Uterus (tissue), 3 donors: ENCODE measurements at regions not wholly inside any gene's neighbourhood (a gene's known extent, or its start where the extent isn't known, plus 50 kb on each side); places are given as distances from the start of the nearest gene placed in this dataset.

ENCODE experiments used
- DNase-seq, 2 donors: peaks; one replicate each; pipeline ENCODE4 v3.0.0-alpha.2; 2019 to 2020
- H3K27ac ChIP-seq, 2 donors: fragments of 200-600 bp; sonication (generic); 1 replicate in 1 of 2; 2 replicates in 1 of 2; pipeline ENCODE4 v1.5.1; 2016 to 2018
- H3K27me3 ChIP-seq, 2 donors: fragments of 200-600 bp; sonication (generic); one replicate each; pipeline ENCODE4 v1.5.1; 2018 to 2019; ENCODE audit warnings: control low read depth in 1 of 2
- H3K36me3 ChIP-seq, 2 donors: fragments of 200-600 bp; sonication (generic); one replicate each; pipeline ENCODE4 v1.5.1; 2019; ENCODE audit warnings: control low read depth in 1 of 2
- H3K4me1 ChIP-seq, 2 donors: fragments of 200-600 bp; sonication (generic); one replicate each; pipeline ENCODE4 v1.5.1; 2018 to 2019; ENCODE audit warnings: control low read depth in 1 of 2
- H3K4me3 ChIP-seq, 2 donors: fragments of 200-600 bp; sonication (generic); 1 replicate in 1 of 2; 2 replicates in 1 of 2; pipeline ENCODE4 v1.5.1; 2018 to 2019; ENCODE audit warnings: mild to moderate bottlenecking in 1 of 2
- H3K9me3 ChIP-seq, 2 donors: fragments of 200-600 bp; sonication (generic); one replicate each; pipeline ENCODE4 v1.5.1; 2019; ENCODE audit warnings: control low read depth in 1 of 2
- CTCF ChIP-seq, 4 experiments: fragments of 200-600 bp in 2 of 4; fragments of 450-650 bp in 2 of 4; sonication (generic) in 2 of 4; IDR thresholded peaks; one replicate each; pipeline ENCODE4 v1.5.1; 2016 to 2019; ENCODE audit warnings: antibody characterized with exemption in 4 of 4, mild to moderate bottlenecking in 2 of 4, moderate library complexity in 1 of 4
- POLR2A ChIP-seq, 2 donors: fragments of 450-650 bp; IDR thresholded peaks; one replicate each; pipeline ENCODE4 v1.6.1; 2016; ENCODE audit warnings: antibody characterized with exemption in 2 of 2, mild to moderate bottlenecking in 1 of 2, moderate library complexity in 1 of 2
- intact Hi-C: fragments of 100-400 bp; cut with DNase I; formaldehyde crosslinking; loops from one replicate; pipeline ENCODE4 v1.15.1; 2023; ENCODE audit warnings: low total_unique reads
- donor health status: DM: yes; HTN: yes; CAD: no.

- Histone ChIP-seq H3K36me3 (no peaks in the 10 kb centered on the region), H3K27ac (no peak overlapping the region), H3K27me3 (no peaks in the 10 kb centered on the region), H3K4me3 (no peak overlapping the region), H3K4me1 (no peaks in the 10 kb centered on the region), H3K9me3 (no peaks in the 10 kb centered on the region)
- intact Hi-C loops: no loop called here
- no peak for DNase-seq
- TF ChIP-seq CTCF (IDR thresholded peaks at IDR 0.05) (no peak), POLR2A (IDR thresholded peaks at IDR 0.05) (no peak)
These were observed 198.1 kb downstream of the C9orf50 start for GRCh38 chr9:129422843-129423192.

GRCh38 chr9:129422032-129422842, 198.7 kb downstream of the C9orf50 start:
- intact Hi-C loops: no loop called here
- Histone ChIP-seq H3K4me3 (no peak overlapping the region), H3K27me3 (no peaks in the 10 kb centered on the region), H3K9me3 (no peaks in the 10 kb centered on the region), H3K36me3 (no peaks in the 10 kb centered on the region), H3K27ac (no peak overlapping the region), H3K4me1 (no peaks in the 10 kb centered on the region)
- no peak for DNase-seq
- no peak for TF ChIP-seq POLR2A (IDR thresholded peaks at IDR 0.05)
- no peak for TF ChIP-seq CTCF (IDR thresholded peaks at IDR 0.05)

GRCh38 chr9:129421371-129421770, 199.5 kb downstream of the C9orf50 start:
- TF ChIP-seq POLR2A (IDR thresholded peaks at IDR 0.05): no peak
- TF ChIP-seq CTCF (IDR thresholded peaks at IDR 0.05): no peak
- DNase-seq: no peak
- Histone ChIP-seq H3K4me1 (no peaks in the 10 kb centered on the region), H3K27ac (no peak overlapping the region), H3K4me3 (no peak overlapping the region), H3K27me3 (no peaks in the 10 kb centered on the region), H3K9me3 (no peaks in the 10 kb centered on the region), H3K36me3 (no peaks in the 10 kb centered on the region)
- intact Hi-C loops: no loop called here

GRCh38 chr9:129420721-129421120, 200.2 kb downstream of the C9orf50 start:
- H3K36me3 ChIP-seq: no peaks in the 10 kb centered on the region
- no peak overlapping the region for H3K4me3 ChIP-seq
- no peak for DNase-seq
- no peaks in the 10 kb centered on the region for H3K4me1 ChIP-seq
- intact Hi-C loops: no loop called here
- H3K27ac ChIP-seq: no peak overlapping the region
- no peaks in the 10 kb centered on the region for H3K9me3 ChIP-seq
- TF ChIP-seq POLR2A (IDR thresholded peaks at IDR 0.05) (no peak), CTCF (IDR thresholded peaks at IDR 0.05) (no peak)
- no peaks in the 10 kb centered on the region for H3K27me3 ChIP-seq

- Histone ChIP-seq H3K4me1 (peaks cover 0 to 3% of the 10 kb centered on the region in 2 donors), H3K9me3 (no peaks in the 10 kb centered on the region), H3K36me3 (no peaks in the 10 kb centered on the region), H3K27ac (no peak overlapping the region), H3K27me3 (no peaks in the 10 kb centered on the region), H3K4me3 (no peak overlapping the region)
- no peak for TF ChIP-seq CTCF (IDR thresholded peaks at IDR 0.05)
- no peak for TF ChIP-seq POLR2A (IDR thresholded peaks at IDR 0.05)
- intact Hi-C loops: loop anchor here (10.0 kb wide), 1 partner anchor 245 kb away; the partner anchor contains the start of gene IER5L
- DNase-seq: no peak
These were observed 201.5 kb downstream of the C9orf50 start for GRCh38 chr9:129419382-129419899.
